Immature natural killer cell (primary cell): ENCODE measurements at regions not wholly inside any gene's neighbourhood (a gene's known extent, or its start where the extent isn't known, plus 50 kb on each side); places are given as distances from the start of the nearest gene placed in this dataset.
"Not testable (repeated sequence)": the region's sequence is repeated elsewhere in the genome, so short reads cannot be mapped to it uniquely, and the experiment has no call there.

Experiments used
- DNase-seq, 3 donors: peaks; one replicate each; pipeline ENCODE4 v3.0.0; 2022; ENCODE audit warnings: mixed read lengths in 1 of 3
- H3K27ac Mint-ChIP-seq, 6 donors: one replicate each; pipeline ENCODE4 v1.8.0; 2020; ENCODE audit warnings: mixed read lengths in 6 of 6, mild to moderate bottlenecking in 5 of 6, inconsistent platforms in 4 of 6, moderate library complexity in 3 of 6
- H3K27me3 Mint-ChIP-seq, 3 donors: one replicate each; pipeline ENCODE4 v1.8.0; 2020 to 2021; ENCODE audit warnings: low read depth in 3 of 3, mild to moderate bottlenecking in 3 of 3, mixed read lengths in 3 of 3, moderate library complexity in 3 of 3, inconsistent platforms in 1 of 3
- H3K36me3 Mint-ChIP-seq, 3 donors: one replicate each; pipeline ENCODE4 v1.8.0; 2020; ENCODE audit warnings: mixed read lengths in 3 of 3, inconsistent platforms in 2 of 3, mild to moderate bottlenecking in 2 of 3
- H3K4me1 Mint-ChIP-seq, 2 donors: one replicate each; pipeline ENCODE4 v1.8.0; 2020; ENCODE audit warnings: inconsistent platforms in 2 of 2, mild to moderate bottlenecking in 2 of 2, mixed read lengths in 2 of 2, moderate library complexity in 1 of 2
- H3K4me3 Mint-ChIP-seq, 5 donors: one replicate each; pipeline ENCODE4 v1.8.0; 2020; ENCODE audit warnings: mild to moderate bottlenecking in 5 of 5, mixed read lengths in 5 of 5, inconsistent platforms in 3 of 5, moderate library complexity in 3 of 5
- H3K9me3 Mint-ChIP-seq, 6 donors: one replicate each; pipeline ENCODE4 v1.8.0; 2020; ENCODE audit warnings: mild to moderate bottlenecking in 6 of 6, mixed read lengths in 6 of 6, inconsistent platforms in 4 of 6, moderate library complexity in 3 of 6

- Mint-ChIP-seq H3K36me3 (peaks cover 0 to 4% (median 0%) of the 10 kb centered on the region in 3 donors), H3K4me3 (no peak overlapping the region), H3K9me3 (peaks cover 7 to 62% (median 18%) of the 10 kb centered on the region in 6 donors), H3K27ac (no peak overlapping the region), H3K27me3 (no peaks in the 10 kb centered on the region), H3K4me1 (no peaks in the 10 kb centered on the region)
- no peak for DNase-seq
Measured at GRCh38 chr3:176078906-176079305, 1118.4 kb downstream of the TBL1XR1 start.

GRCh38 chr3:176075491-176075890 is 1121.8 kb downstream of the TBL1XR1 start:
- H3K27ac Mint-ChIP-seq, result no peak overlapping the region
- no peak overlapping the region for H3K4me3 Mint-ChIP-seq
- H3K9me3 Mint-ChIP-seq, result peaks cover 9 to 57% (median 21%) of the 10 kb centered on the region in 6 donors
- no peak for DNase-seq
- H3K27me3 Mint-ChIP-seq, result no peaks in the 10 kb centered on the region
- no peaks in the 10 kb centered on the region for H3K4me1 Mint-ChIP-seq
- H3K36me3 Mint-ChIP-seq, result peaks cover 0 to 4% (median 0%) of the 10 kb centered on the region in 3 donors

- H3K27me3 Mint-ChIP-seq, result no peaks in the 10 kb centered on the region
- no peak overlapping the region for H3K4me3 Mint-ChIP-seq
- H3K9me3 Mint-ChIP-seq, result peaks cover 9 to 53% (median 19%) of the 10 kb centered on the region in 6 donors
Measured at GRCh38 chr3:176075046-176075445, 1122.2 kb downstream of the TBL1XR1 start.

DNA sequence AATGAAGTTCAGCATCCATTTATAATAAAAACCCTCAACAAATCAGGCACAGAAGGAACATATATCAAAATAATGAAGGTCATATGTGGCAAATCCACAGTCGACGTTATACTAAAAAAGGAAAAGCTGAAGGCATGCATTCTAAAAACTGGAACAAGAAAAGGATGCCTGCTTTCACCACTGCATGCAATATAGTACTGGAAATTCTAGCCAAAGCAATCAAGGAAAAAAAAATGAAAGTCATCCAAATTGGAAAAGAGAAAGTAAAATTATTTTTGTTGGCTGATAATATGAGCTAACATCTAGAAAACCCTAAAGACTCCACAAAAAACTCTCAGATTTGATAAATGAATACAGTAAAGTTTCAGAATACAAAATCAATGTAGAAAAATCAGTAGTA is 1123.2 kb downstream of the TBL1XR1 start:
- H3K9me3 Mint-ChIP-seq, result peaks cover 9 to 52% (median 19%) of the 10 kb centered on the region in 6 donors
- H3K4me1 Mint-ChIP-seq, result no peaks in the 10 kb centered on the region
- peaks cover 0 to 4% (median 0%) of the 10 kb centered on the region in 3 donors for H3K36me3 Mint-ChIP-seq
- no peak overlapping the region for H3K27ac Mint-ChIP-seq
- no peak for DNase-seq
- H3K27me3 Mint-ChIP-seq, result no peaks in the 10 kb centered on the region
- no peak overlapping the region for H3K4me3 Mint-ChIP-seq

More at GRCh38 chr3:176075046-176075445, 1122.2 kb downstream of the TBL1XR1 start:
- DNase-seq, result no peak
- Mint-ChIP-seq H3K27ac (no peak overlapping the region), H3K4me1 (no peaks in the 10 kb centered on the region), H3K36me3 (peaks cover 0 to 4% (median 0%) of the 10 kb centered on the region in 3 donors)

DNA sequence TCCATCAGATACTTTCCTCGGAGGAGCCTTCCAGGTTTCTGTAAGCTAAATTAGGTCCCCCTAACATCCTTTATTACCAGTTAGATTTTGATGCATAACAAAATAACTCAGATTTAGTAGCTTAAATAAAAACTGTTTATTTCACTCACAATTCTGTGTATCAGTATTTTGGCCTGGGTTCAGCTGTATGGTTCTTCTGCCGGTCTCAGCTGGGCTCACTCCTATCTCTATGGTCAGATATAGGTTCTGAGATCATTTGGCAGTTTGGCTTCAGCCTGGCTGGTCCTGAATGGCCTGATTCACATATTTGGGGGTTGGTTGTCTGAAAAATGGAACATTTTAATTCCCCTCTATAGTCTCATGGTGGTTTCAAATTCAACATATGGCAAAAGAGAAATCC is 1125.3 kb downstream of the TBL1XR1 start:
- Mint-ChIP-seq H3K9me3 (peaks cover 9 to 43% (median 21%) of the 10 kb centered on the region in 6 donors), H3K36me3 (no peaks in the 10 kb centered on the region), H3K4me3 (no peak overlapping the region), H3K27ac (no peak overlapping the region), H3K27me3 (no peaks in the 10 kb centered on the region), H3K4me1 (no peaks in the 10 kb centered on the region)
- no peak for DNase-seq

DNA sequence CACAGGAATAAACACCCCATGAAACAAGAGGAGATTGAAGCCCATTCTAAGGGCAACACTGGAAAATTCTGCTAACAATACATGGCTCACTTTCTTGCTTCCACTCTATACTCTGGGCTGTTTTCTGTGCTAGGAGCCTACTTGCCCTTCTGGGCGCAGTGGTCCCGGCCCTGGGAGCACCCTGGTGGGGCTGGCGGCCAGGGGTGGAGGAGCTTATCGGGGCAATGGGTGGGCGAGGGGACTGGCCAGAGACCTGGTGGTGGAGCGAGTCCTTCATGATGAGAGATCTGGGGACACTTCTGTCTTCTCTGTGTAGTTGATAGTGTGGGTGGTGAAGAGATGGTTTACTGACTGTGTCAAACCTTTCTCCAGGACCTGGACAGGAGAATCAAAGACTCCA is 1128.5 kb downstream of the TBL1XR1 start:
- H3K36me3 Mint-ChIP-seq, result no peaks in the 10 kb centered on the region
- DNase-seq, result no peak
- H3K4me1 Mint-ChIP-seq, result no peaks in the 10 kb centered on the region
- peaks cover 5 to 22% (median 14%) of the 10 kb centered on the region in 6 donors for H3K9me3 Mint-ChIP-seq
- no peak overlapping the region for H3K4me3 Mint-ChIP-seq
- no peaks in the 10 kb centered on the region for H3K27me3 Mint-ChIP-seq
- no peak overlapping the region for H3K27ac Mint-ChIP-seq

DNA sequence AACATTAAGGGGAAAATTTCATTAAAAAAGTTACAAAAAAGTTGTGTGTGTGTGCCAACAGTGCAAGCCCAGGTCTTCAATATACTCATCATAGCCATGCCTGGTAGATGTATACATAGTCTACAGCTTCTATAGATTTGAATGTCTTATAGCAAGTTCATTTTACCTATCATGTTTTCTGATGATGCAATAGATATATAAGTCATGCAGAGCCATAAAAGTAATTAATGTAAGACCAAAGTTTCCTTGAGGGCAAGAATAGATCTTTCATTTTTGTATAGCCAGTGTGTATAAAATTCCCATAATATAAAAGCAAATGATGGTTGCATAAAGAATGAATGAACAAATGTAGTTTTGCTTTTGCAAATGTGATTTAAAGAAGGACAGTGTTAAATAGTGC is 1138.4 kb downstream of the TBL1XR1 start:
- H3K27ac Mint-ChIP-seq, result no peak overlapping the region
- no peak overlapping the region for H3K4me3 Mint-ChIP-seq
- peaks cover 8 to 26% (median 10%) of the 10 kb centered on the region in 6 donors for H3K9me3 Mint-ChIP-seq
- no peaks in the 10 kb centered on the region for H3K27me3 Mint-ChIP-seq
- H3K36me3 Mint-ChIP-seq, result no peaks in the 10 kb centered on the region
- DNase-seq, result no peak
- no peaks in the 10 kb centered on the region for H3K4me1 Mint-ChIP-seq

DNA sequence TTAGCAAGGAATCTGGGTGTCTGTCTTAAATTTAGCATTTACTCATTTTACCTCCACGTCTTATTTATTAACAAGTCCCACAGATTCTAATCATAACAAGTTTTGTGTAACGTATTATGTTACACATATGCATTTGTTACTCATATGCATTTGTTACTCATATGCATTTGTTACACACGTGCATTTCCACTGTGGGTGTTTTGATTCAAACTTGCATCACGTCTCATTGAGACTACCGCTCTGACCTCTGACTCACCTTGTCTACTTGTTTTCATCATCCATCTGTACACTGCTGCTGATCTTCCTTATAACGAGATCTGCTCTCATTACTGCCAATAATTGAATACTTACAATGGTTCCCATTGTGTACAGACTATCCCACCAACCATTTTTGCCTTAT is 1141.4 kb downstream of the TBL1XR1 start:
- H3K36me3 Mint-ChIP-seq, result no peaks in the 10 kb centered on the region
- peaks cover 11 to 29% (median 14%) of the 10 kb centered on the region in 6 donors for H3K9me3 Mint-ChIP-seq
- H3K27ac Mint-ChIP-seq, result no peak overlapping the region
- no peaks in the 10 kb centered on the region for H3K4me1 Mint-ChIP-seq
- H3K4me3 Mint-ChIP-seq, result no peak overlapping the region
- no peaks in the 10 kb centered on the region for H3K27me3 Mint-ChIP-seq
- no peak for DNase-seq

DNA sequence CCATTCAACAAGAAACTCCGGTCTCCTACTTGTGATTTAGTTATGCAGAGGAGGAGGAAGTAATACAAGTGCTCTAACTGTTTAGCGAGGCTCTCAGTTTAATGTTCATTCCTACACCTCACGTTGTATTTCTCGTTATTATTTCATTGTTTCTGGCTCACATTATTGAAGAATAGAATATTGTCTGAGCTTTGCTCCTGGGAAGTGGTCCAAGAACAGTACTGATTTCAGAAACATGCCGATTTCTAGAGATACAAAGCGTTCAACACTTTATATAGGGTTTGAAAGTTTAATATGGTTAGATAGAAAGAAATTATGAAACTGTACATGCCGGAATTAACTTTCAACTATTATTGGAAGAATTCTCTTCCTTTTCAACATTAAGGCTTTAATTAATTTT is 1145.5 kb downstream of the TBL1XR1 start:
- H3K36me3 Mint-ChIP-seq, result no peaks in the 10 kb centered on the region
- no peak overlapping the region for H3K27ac Mint-ChIP-seq

GRCh38 chr3:176046703-176047102 is 1150.6 kb downstream of the TBL1XR1 start:
- DNase-seq, result no peak
- no peak overlapping the region for H3K4me3 Mint-ChIP-seq
- H3K4me1 Mint-ChIP-seq, result no peaks in the 10 kb centered on the region
- H3K36me3 Mint-ChIP-seq, result no peaks in the 10 kb centered on the region
- H3K27me3 Mint-ChIP-seq, result peaks cover 0 to 2% (median 0%) of the 10 kb centered on the region in 3 donors
- H3K9me3 Mint-ChIP-seq, result peaks cover 9 to 50% (median 27%) of the 10 kb centered on the region in 6 donors
- H3K27ac Mint-ChIP-seq, result no peak overlapping the region

More for the DNA sequence above, 1145.5 kb downstream of the TBL1XR1 start:
- DNase-seq, result no peak
- H3K4me1 Mint-ChIP-seq, result no peaks in the 10 kb centered on the region
- H3K9me3 Mint-ChIP-seq, result peaks cover 16 to 41% (median 18%) of the 10 kb centered on the region in 6 donors
- H3K27me3 Mint-ChIP-seq, result no peaks in the 10 kb centered on the region
- no peak overlapping the region for H3K4me3 Mint-ChIP-seq

GRCh38 chr3:176041812-176042211 is 1155.5 kb downstream of the TBL1XR1 start:
- Mint-ChIP-seq H3K9me3 (peaks cover 5 to 50% (median 30%) of the 10 kb centered on the region in 6 donors), H3K4me1 (no peaks in the 10 kb centered on the region), H3K4me3 (no peak overlapping the region), H3K27ac (no peak overlapping the region), H3K27me3 (peaks cover 0 to 2% (median 0%) of the 10 kb centered on the region in 3 donors), H3K36me3 (no peaks in the 10 kb centered on the region)
- DNase-seq, result no peak

DNA sequence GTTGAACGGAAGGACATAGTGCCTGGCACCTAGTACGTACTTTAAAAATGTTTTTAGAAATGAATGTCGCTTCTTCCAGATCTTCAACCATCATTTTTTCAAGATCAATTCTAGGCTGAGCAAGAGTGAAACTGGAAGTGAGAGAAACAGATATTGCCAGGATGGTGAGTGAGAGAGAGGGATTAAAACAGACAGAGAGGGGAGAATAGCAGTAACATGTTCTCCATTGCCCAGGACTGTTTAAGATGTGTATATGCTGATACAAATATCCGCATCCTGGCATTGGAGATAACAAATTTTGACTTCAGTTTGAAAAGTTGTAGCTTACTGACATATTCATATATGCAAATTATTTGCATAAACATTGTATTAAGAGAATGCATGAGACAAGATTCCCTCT is 1156.1 kb downstream of the TBL1XR1 start:
- H3K4me1 Mint-ChIP-seq, result no peaks in the 10 kb centered on the region
- H3K27me3 Mint-ChIP-seq, result peaks cover 0 to 2% (median 0%) of the 10 kb centered on the region in 3 donors
- H3K4me3 Mint-ChIP-seq, result no peak overlapping the region
- no peak for DNase-seq
- H3K36me3 Mint-ChIP-seq, result no peaks in the 10 kb centered on the region
- H3K9me3 Mint-ChIP-seq, result peaks cover 5 to 49% (median 33%) of the 10 kb centered on the region in 6 donors
- H3K27ac Mint-ChIP-seq, result no peak overlapping the region

GRCh38 chr3:176037636-176038035 is 1159.6 kb downstream of the TBL1XR1 start:
- H3K4me1 Mint-ChIP-seq, result no peaks in the 10 kb centered on the region
- no peak for DNase-seq
- no peak overlapping the region for H3K4me3 Mint-ChIP-seq
- H3K27ac Mint-ChIP-seq, result no peak overlapping the region
- H3K9me3 Mint-ChIP-seq, result peaks cover 8 to 46% (median 38%) of the 10 kb centered on the region in 6 donors
- H3K36me3 Mint-ChIP-seq, result no peaks in the 10 kb centered on the region
- no peaks in the 10 kb centered on the region for H3K27me3 Mint-ChIP-seq

DNA sequence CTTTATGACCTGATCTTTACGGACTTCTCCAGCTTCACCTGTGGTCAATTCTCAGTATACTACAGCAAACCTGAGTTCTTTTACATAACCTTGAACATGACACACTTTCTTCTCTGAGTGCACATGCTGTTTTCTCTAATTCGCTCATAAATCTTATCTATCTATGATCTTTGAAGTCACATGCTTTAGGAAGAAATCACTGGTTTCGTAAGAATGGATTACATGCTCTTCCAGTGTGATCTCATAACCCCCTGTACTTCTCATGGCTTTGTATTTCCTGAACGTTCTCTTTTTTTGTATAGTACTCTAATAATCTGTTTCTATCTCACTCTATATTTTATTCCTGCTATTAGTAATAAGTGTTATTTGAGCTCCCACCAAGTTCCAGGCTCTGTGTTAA is 1165.2 kb downstream of the TBL1XR1 start:
- no peaks in the 10 kb centered on the region for H3K36me3 Mint-ChIP-seq

GRCh38 chr3:176016203-176016602 is 1157.1 kb downstream of the NAALADL2 start:
- H3K27me3 Mint-ChIP-seq, H3K27ac Mint-ChIP-seq, H3K4me1 Mint-ChIP-seq, H3K4me3 Mint-ChIP-seq, H3K36me3 Mint-ChIP-seq, DNase-seq: not testable (repeated sequence)
- H3K9me3 Mint-ChIP-seq, result peaks cover 6 to 21% (median 15%) of the 10 kb centered on the region in 6 donors

More for the DNA sequence above, 1165.2 kb downstream of the TBL1XR1 start:
- H3K4me1 Mint-ChIP-seq, result no peaks in the 10 kb centered on the region
- H3K27me3 Mint-ChIP-seq, result no peaks in the 10 kb centered on the region
- peaks cover 11 to 49% (median 29%) of the 10 kb centered on the region in 6 donors for H3K9me3 Mint-ChIP-seq
- DNase-seq, result no peak
- H3K27ac Mint-ChIP-seq, result no peak overlapping the region
- H3K4me3 Mint-ChIP-seq, result no peak overlapping the region
